HUES6 (cell line): ENCODE measurements at regions not wholly inside any gene's neighbourhood (a gene's known extent, or its start where the extent isn't known, plus 50 kb on each side); places are given as distances from the start of the nearest gene placed in this dataset.

Source experiments
- H3K27ac ChIP-seq: 2 replicates; pipeline ENCODE4 v1.7.0; 2013; ENCODE audit warnings: low read depth, mild to moderate bottlenecking, low read length, inconsistent platforms
- H3K27me3 ChIP-seq: 2 replicates; pipeline ENCODE4 v1.6.1; 2013; ENCODE audit warnings: low read length; ENCODE audit not compliant: control insufficient read depth, insufficient read depth
- H3K36me3 ChIP-seq: 2 replicates; pipeline ENCODE4 v1.6.1; 2013; ENCODE audit warnings: low read length; ENCODE audit not compliant: control insufficient read depth, insufficient read depth
- H3K4me1 ChIP-seq: 2 replicates; pipeline ENCODE4 v1.6.1; 2013; ENCODE audit warnings: low read length; ENCODE audit not compliant: control insufficient read depth, insufficient read depth
- H3K4me3 ChIP-seq: 2 replicates; pipeline ENCODE4 v1.5.1; 2013; ENCODE audit warnings: low read depth, low read length
- H3K9ac ChIP-seq: one replicate; pipeline ENCODE4 v1.6.1; 2013; ENCODE audit warnings: mild to moderate bottlenecking, low read length
- H3K9me3 ChIP-seq: 2 replicates; pipeline ENCODE4 v1.6.1; 2013; ENCODE audit warnings: low read depth, low read length; ENCODE audit not compliant: control insufficient read depth, insufficient read depth

DNA sequence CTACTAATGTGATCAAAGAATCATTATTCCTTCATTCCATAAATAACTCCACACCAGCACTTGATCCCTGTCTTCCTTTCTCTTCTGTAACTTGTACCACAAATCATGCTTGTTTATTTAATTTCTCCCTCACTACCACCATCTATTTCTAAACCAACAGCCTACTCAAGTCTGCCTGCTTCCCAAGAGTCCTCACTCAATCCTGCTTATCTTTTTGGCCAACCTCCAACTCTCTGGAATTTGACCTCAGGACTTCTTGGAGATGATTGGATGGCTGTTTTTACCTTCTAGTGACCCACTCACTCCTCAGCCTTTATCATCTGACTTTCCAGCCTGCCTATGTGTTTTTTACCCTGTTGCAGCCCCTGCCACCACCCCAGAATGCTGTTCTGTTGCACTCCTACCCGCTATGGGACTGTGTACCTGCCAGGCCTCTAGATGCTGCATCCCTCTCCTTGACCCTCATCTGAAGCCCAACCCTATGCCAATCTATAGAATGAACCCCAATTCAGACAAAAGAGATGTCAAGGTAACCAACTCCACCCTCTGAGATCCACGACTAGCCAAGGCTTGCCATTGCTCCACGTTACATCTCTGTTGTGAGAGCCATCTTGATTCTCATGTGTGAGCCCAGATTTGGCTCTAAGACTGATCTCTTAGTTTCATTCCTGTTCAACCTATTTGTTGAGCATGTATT, 150.2 kb upstream of the PLEKHG7 start:
- H3K9ac ChIP-seq: no peak overlapping the region
- H3K27ac ChIP-seq: no peak overlapping the region
- no peaks in the 10 kb centered on the region for H3K27me3 ChIP-seq
- H3K9me3 ChIP-seq: no peaks in the 10 kb centered on the region
- H3K36me3 ChIP-seq: no peaks in the 10 kb centered on the region
- no peaks in the 10 kb centered on the region for H3K4me1 ChIP-seq
- no peak overlapping the region for H3K4me3 ChIP-seq

DNA sequence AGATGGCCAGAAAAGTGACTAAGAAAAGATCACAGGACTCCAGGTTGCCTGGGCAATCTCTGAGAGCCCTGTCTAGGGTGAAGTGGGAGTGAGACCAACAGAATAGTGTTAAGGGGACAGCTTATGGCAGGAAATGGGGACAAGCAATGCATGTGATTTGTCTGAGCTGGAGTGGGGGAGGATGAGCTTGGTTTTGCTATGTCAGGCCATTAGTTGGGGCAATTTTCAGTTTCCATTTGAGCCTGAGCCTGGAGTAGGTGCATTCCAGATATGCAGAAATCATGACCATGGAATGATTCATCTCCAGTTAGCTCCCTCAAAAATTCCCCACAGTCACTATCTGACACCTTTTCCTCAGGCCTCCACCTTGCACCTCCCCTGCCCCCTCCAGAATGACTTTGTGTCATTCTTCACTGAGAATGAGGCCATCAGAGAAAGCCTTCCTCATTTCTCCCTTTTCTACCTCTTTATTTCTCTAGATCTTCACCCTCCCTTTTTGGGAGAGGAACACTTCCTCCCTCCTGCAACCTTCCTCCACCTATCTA, 150.9 kb upstream of the PLEKHG7 start:
- H3K4me3 ChIP-seq: no peak overlapping the region
- H3K9me3 ChIP-seq: no peaks in the 10 kb centered on the region
- no peaks in the 10 kb centered on the region for H3K27me3 ChIP-seq
- H3K36me3 ChIP-seq: no peaks in the 10 kb centered on the region
- no peak overlapping the region for H3K27ac ChIP-seq
- no peak overlapping the region for H3K9ac ChIP-seq
- H3K4me1 ChIP-seq: no peaks in the 10 kb centered on the region

DNA sequence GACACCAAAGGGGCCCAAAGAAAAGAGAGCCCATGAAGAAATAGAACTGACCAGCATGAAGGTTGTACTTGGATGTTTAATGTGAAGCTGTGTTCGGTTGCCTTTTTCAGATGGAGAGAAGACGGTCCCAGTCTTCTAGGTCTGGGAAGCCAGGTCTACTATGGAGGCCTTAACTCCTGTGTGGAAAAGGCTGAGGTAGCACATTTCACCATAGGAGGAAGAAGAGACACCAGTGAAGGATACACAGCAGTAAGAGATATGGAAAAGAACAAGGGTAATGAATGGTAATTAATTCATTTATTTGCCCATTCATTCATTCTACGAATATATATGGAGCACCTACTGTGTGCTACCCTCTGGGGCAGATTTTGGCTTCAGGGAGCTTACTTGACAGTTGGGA, 151.6 kb upstream of the PLEKHG7 start:
- H3K9me3 ChIP-seq: no peaks in the 10 kb centered on the region
- no peaks in the 10 kb centered on the region for H3K27me3 ChIP-seq
- H3K27ac ChIP-seq: no peak overlapping the region
- H3K4me1 ChIP-seq: no peaks in the 10 kb centered on the region
- no peak overlapping the region for H3K9ac ChIP-seq
- no peaks in the 10 kb centered on the region for H3K36me3 ChIP-seq
- no peak overlapping the region for H3K4me3 ChIP-seq

DNA sequence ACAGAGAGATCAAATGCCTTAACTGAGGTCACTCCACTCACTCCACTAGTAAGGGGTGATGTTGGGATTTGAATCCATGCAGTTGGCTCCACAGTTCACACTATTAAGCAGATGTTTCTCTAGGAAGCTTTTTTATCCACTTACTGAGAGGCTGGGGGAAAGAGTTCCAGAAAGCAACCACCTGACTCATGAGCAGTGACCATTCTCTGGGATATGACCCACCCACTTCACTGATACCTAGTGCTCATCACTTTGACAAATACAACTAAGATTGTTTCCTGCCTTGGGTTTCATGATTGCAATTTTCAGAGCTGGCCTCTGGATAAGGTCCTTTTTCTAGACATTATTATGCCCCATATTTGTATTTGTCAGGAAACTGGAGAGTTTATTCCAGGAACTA, 152.1 kb upstream of the PLEKHG7 start:
- no peaks in the 10 kb centered on the region for H3K4me1 ChIP-seq
- no peak overlapping the region for H3K27ac ChIP-seq
- H3K27me3 ChIP-seq: no peaks in the 10 kb centered on the region
- H3K9ac ChIP-seq: no peak overlapping the region
- H3K36me3 ChIP-seq: no peaks in the 10 kb centered on the region
- no peak overlapping the region for H3K4me3 ChIP-seq
- H3K9me3 ChIP-seq: no peaks in the 10 kb centered on the region

DNA sequence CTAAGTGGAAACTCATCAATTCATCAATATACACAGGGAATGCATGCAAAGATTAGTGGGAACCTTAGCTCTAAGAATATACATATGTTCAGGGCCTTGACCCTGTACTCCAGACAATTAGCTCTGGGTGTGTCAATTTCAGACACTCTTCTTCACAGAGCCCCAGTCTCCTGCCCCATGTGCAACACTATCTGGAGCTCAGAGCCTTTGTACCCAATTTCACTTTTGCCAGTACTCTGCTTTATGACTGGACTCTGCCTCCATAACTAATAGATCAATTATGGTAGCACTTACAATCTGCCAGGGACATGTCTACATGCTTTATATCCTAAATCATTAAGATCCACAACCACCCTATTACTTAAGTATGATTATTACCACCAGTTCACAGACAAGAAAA, 152.5 kb upstream of the PLEKHG7 start:
- Histone ChIP-seq H3K4me1 (no peaks in the 10 kb centered on the region), H3K27me3 (no peaks in the 10 kb centered on the region), H3K27ac (no peak overlapping the region), H3K9ac (no peak overlapping the region), H3K36me3 (no peaks in the 10 kb centered on the region), H3K4me3 (no peak overlapping the region), H3K9me3 (no peaks in the 10 kb centered on the region)

DNA sequence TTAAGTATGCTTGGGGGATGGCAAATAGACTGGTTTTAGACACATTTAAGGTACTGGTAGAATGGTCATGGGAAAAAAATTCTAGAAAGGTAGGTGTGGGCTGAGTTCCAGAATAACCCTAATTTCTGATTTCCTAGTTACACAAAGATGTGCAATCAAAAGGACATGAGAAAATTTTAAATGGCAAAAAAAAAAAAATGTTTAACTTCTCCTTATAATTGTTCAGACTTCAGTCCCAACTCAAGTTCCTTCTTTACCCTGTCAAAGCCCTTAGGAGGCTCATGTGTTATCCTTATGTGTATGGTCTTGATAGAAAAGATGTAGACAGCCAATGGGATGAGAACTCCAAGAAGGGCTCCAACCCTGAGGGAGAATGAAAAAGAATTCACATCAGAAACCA, 153.3 kb upstream of the PLEKHG7 start:
- Histone ChIP-seq H3K4me1 (no peaks in the 10 kb centered on the region), H3K27me3 (no peaks in the 10 kb centered on the region), H3K4me3 (no peak overlapping the region), H3K9ac (no peak overlapping the region), H3K9me3 (no peaks in the 10 kb centered on the region), H3K36me3 (no peaks in the 10 kb centered on the region), H3K27ac (no peak overlapping the region)

DNA sequence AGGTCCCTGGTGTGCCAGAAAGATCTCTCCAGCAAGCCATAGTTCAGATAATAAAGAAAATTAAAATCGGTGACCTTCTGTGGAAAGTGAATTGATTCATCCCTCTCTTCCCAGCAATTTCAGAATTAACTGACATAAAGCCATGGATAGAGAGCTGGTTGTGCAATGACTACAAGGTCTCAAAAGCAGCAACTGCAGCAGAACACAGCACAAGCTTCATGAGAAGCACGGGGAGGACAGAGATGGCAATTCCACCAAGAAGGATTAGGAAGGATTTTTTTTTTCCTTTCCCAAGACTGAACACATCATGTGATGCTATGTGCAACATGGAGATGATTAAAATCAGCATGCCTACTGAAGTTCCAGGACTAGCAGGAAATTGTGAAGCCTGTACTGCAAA, 154.9 kb upstream of the PLEKHG7 start:
- no peak overlapping the region for H3K27ac ChIP-seq
- no peaks in the 10 kb centered on the region for H3K36me3 ChIP-seq
- H3K4me1 ChIP-seq: no peaks in the 10 kb centered on the region
- no peaks in the 10 kb centered on the region for H3K9me3 ChIP-seq
- H3K27me3 ChIP-seq: no peaks in the 10 kb centered on the region
- no peak overlapping the region for H3K4me3 ChIP-seq
- H3K9ac ChIP-seq: no peak overlapping the region

DNA sequence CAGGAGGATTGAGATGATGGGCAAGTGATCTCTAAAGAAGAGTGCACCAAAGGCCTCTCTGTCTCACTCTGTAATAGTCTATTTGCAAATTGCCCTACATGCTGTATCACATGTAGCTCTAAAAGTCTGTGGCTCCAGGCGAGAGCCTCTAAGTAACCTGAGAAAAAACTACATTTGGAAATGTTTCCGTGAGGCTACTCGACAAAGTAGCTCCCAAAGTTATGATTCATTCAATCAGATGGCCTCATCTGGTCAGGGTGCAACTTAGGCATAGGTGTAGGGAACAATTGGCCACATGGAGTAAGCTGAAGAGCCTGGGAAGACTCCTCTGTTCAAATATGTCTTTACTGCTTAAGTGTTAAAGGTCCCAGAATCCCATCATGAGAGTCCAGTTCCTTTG, 155.4 kb upstream of the PLEKHG7 start:
- H3K4me1 ChIP-seq: no peaks in the 10 kb centered on the region
- no peak overlapping the region for H3K27ac ChIP-seq
- H3K36me3 ChIP-seq: no peaks in the 10 kb centered on the region
- H3K9ac ChIP-seq: no peak overlapping the region
- no peaks in the 10 kb centered on the region for H3K27me3 ChIP-seq
- H3K9me3 ChIP-seq: no peaks in the 10 kb centered on the region
- no peak overlapping the region for H3K4me3 ChIP-seq

DNA sequence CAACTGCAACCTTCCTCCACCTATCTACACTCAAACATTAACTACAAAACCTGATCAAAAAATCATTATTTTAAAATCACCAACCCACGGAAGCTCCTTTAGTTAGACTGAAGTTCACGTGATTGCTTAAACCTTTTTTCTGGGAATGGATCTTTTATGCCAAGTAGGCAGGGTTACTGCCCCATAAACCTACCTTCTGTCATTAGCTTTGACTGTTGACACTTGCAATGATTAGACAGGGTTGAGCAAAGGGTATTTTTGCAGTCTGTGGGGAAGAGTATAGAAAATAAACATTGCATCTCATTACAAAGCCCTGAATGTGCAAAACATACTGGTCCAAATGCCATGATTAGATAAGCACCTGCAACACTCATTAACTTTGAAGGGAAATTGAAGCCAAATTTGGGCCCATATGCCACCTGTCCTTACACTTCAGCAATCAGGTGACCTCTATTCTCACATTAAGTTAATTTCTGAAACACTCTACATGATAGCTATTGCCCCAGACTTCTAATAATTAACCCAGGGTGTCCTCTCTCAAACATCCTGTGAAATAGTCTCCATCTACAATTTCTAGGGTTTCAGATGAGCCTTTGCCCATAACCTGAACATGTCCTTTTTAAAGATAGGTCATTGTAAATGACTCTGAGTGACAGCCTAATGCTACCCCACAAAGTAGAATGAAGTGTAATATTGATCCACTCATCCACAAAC, 156.0 kb upstream of the PLEKHG7 start:
- H3K27me3 ChIP-seq: no peaks in the 10 kb centered on the region
- no peak overlapping the region for H3K27ac ChIP-seq
- H3K9ac ChIP-seq: no peak overlapping the region
- H3K4me3 ChIP-seq: no peak overlapping the region
- no peaks in the 10 kb centered on the region for H3K4me1 ChIP-seq
- no peaks in the 10 kb centered on the region for H3K36me3 ChIP-seq
- no peaks in the 10 kb centered on the region for H3K9me3 ChIP-seq

DNA sequence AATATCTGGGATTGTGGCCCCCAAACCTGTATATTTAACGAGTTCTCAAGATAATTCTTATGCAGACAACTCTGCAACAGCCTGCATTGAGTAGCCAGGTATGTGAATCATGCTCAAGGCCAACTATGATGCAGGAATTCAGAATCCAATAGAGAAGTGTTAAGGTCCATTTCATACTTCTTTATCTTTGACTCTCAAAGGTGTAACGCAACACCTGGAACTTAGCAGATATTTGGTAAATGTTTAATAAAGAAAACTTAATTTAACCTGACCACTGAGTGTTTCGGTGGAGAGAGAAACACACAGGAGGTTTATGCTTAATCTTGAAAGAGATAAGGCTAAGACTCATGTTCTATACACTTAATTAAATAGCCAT, 156.5 kb upstream of the PLEKHG7 start:
- H3K27me3 ChIP-seq: no peaks in the 10 kb centered on the region
- H3K4me3 ChIP-seq: no peak overlapping the region
- no peak overlapping the region for H3K27ac ChIP-seq
- no peaks in the 10 kb centered on the region for H3K4me1 ChIP-seq
- H3K9me3 ChIP-seq: no peaks in the 10 kb centered on the region
- H3K9ac ChIP-seq: no peak overlapping the region
- no peaks in the 10 kb centered on the region for H3K36me3 ChIP-seq

DNA sequence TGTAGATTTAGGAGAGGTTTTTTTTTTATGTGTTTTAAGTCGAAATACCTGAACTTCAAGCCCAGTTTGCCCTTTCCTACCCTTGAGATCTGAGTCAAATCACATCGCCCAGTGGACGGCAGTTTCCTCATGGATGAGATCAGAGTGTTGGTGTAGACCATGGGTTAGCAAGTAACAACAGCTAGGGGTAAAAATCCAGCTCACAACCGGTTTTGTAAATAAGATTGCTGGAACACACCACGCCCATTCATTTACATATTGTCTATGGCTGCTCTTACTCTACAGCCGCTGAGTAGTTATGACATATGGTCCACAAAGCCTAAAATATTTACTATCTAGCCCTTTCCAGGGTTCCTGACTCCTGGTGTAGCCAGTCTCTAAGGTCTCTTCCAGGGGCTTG, 158.5 kb upstream of the PLEKHG7 start:
- no peak overlapping the region for H3K27ac ChIP-seq

More for the DNA sequence above, 158.5 kb upstream of the PLEKHG7 start:
- Histone ChIP-seq H3K4me3 (no peak overlapping the region), H3K4me1 (peaks cover 7% of the 10 kb centered on the region; the same call in 1 of the 2 replicates), H3K27me3 (no peaks in the 10 kb centered on the region), H3K9ac (no peak overlapping the region), H3K9me3 (no peaks in the 10 kb centered on the region), H3K36me3 (no peaks in the 10 kb centered on the region)
